ENCODE measurements at regions not wholly inside any gene's neighbourhood (a gene's known extent, or its start where the extent isn't known, plus 50 kb on each side); places are given as distances from the start of the nearest gene placed in this dataset.
A peak's percentile ranks its signal among the peaks of the same experiment; 100 is the strongest.

GRCh38 chr15:36527235-36528162 is 51.9 kb upstream of the CDIN1 start:
- peak; percentile 2 for DNase-seq (ENCODE audit: low read depth)

- DNase-seq (ENCODE audit: low read depth), result no peak
Measured at GRCh38 chr15:36529296-36530011, 50.0 kb upstream of the CDIN1 start.

Measured in fibroblast of gingiva (primary cell).